HepG2 (cell line): ENCODE measurements at regions not wholly inside any gene's neighbourhood (a gene's known extent, or its start where the extent isn't known, plus 50 kb on each side); places are given as distances from the start of the nearest gene placed in this dataset.

Experiments
- ATRX ChIP-seq: sonication (generic); formaldehyde crosslinking; IDR thresholded peaks from 2 replicates; pipeline ENCODE4 v1.4.0; 2020; ENCODE audit warnings: missing genetic modification reagents, borderline replicate concordance
- IKZF4 ChIP-seq: sonication (generic); formaldehyde crosslinking; IDR thresholded peaks from 2 replicates; pipeline ENCODE4 v1.5.1; 2020; ENCODE audit warnings: borderline replicate concordance, mild to moderate bottlenecking, low read depth, missing genetic modification reagents; ENCODE audit errors: not compliant biosample characterization
- KDM1A ChIP-seq: IDR thresholded peaks from 2 replicates; pipeline ENCODE4 v1.6.1; 2016; ENCODE audit warnings: missing compliant biosample characterization
- MAX ChIP-seq: IDR thresholded peaks from 2 replicates; pipeline ENCODE4 v1.6.1; 2012; ENCODE audit warnings: inconsistent platforms
- MAZ ChIP-seq, 2 experiments: sonication (generic) in 1 of 2; formaldehyde crosslinking in 1 of 2; IDR thresholded peaks; 2 replicates each; pipeline versions ENCODE4 v1.5.0 to v1.6.1; 2012 to 2020; ENCODE audit warnings: low read depth in 2 of 2, mild to moderate bottlenecking in 2 of 2, borderline replicate concordance in 1 of 2, improper control_type of control experiment in 1 of 2, low read length in 1 of 2, missing genetic modification reagents in 1 of 2, moderate library complexity in 1 of 2
- SP1 ChIP-seq, 2 experiments: fragments of 450-650 bp in 1 of 2; sonication (generic) in 1 of 2; formaldehyde crosslinking in 1 of 2; IDR thresholded peaks; 2 replicates each; pipeline versions ENCODE4 v1.4.0 to v1.6.1; 2016 to 2020; ENCODE audit warnings: missing genetic modification reagents in 1 of 2
- TAF15 ChIP-seq: fragments of 200-400 bp; formaldehyde crosslinking; IDR thresholded peaks from one replicate; pipeline ENCODE4 v1.6.1; 2018; ENCODE audit warnings: mild to moderate bottlenecking, low read depth, low read length; ENCODE audit not compliant: poor library complexity, severe bottlenecking
- TRAFD1 ChIP-seq: sonication (generic); formaldehyde crosslinking; IDR thresholded peaks from 2 replicates; pipeline ENCODE4 v1.5.1; 2020; ENCODE audit warnings: missing genetic modification reagents, mild to moderate bottlenecking, borderline replicate concordance
- ZBTB7A ChIP-seq: sonication (generic); formaldehyde crosslinking; IDR thresholded peaks from 2 replicates; pipeline ENCODE4 v1.8.0; 2022; ENCODE audit warnings: mild to moderate bottlenecking, missing genetic modification reagents
- ZNF496 ChIP-seq: sonication (generic); formaldehyde crosslinking; IDR thresholded peaks from 2 replicates; pipeline ENCODE4 v1.8.1; 2023; ENCODE audit warnings: mild to moderate bottlenecking, moderate library complexity, missing genetic modification reagents; ENCODE audit not compliant: insufficient replicate concordance
- ZSCAN5A ChIP-seq: sonication (generic); formaldehyde crosslinking; IDR thresholded peaks from 2 replicates; pipeline ENCODE4 v1.8.0; 2022; ENCODE audit warnings: mild to moderate bottlenecking, missing genetic modification reagents, borderline replicate concordance

- TF ChIP-seq MAX: no peak
- no peak for TF ChIP-seq SP1 (IDR thresholded peaks at IDR 0.05)
- no peak for TF ChIP-seq SP1 (CRISPR knock-in tag; IDR thresholded peaks at IDR 0.05)
- no peak for TF ChIP-seq KDM1A (CRISPR knock-in tag)
- no peak for TF ChIP-seq ZSCAN5A (CRISPR knock-in tag)
- TF ChIP-seq ZBTB7A (CRISPR knock-in tag): no peak
- no peak for TF ChIP-seq TAF15
- TF ChIP-seq TRAFD1 (CRISPR knock-in tag): no peak
- TF ChIP-seq IKZF4 (CRISPR knock-in tag): no peak
- no peak for TF ChIP-seq ATRX (CRISPR knock-in tag)
- TF ChIP-seq MAZ (IDR thresholded peaks at IDR 0.05; ENCODE audit: borderline replicate concordance, low read depth, low read length): no peak
- TF ChIP-seq MAZ (CRISPR knock-in tag; IDR thresholded peaks at IDR 0.05; ENCODE audit: low read depth): no peak
- TF ChIP-seq ZNF496 (CRISPR knock-in tag): no peak
Observed at GRCh38 chr6:19934996-19935591, 97.9 kb downstream of the ID4 start.
